GM21825 (cell line): ENCODE measurements at regions not wholly inside any gene's neighbourhood (a gene's known extent, or its start where the extent isn't known, plus 50 kb on each side); places are given as distances from the start of the nearest gene placed in this dataset.
"Not testable (repeated sequence)": the region's sequence is repeated elsewhere in the genome, so short reads cannot be mapped to it uniquely, and the experiment has no call there.

Experiments used
- ATAC-seq: cut with Tn5 transposase; IDR thresholded peaks from one replicate; pipeline ENCODE4 v1.9.1; 2021; ENCODE audit warnings: mild to moderate bottlenecking, moderate library complexity; ENCODE audit not compliant: unreplicated experiment

GRCh38 chr15:70242951-70243685 is 145.4 kb upstream of the TLE3 start:
- ATAC-seq, result no peak

- no peak for ATAC-seq
These were observed 144.0 kb upstream of the TLE3 start for GRCh38 chr15:70241561-70242320.

- ATAC-seq, result no peak
These were observed 143.2 kb upstream of the TLE3 start for GRCh38 chr15:70240820-70241430.

- ATAC-seq, result peak; percentile 82
These were observed 142.4 kb upstream of the TLE3 start for GRCh38 chr15:70240082-70240481.

DNA sequence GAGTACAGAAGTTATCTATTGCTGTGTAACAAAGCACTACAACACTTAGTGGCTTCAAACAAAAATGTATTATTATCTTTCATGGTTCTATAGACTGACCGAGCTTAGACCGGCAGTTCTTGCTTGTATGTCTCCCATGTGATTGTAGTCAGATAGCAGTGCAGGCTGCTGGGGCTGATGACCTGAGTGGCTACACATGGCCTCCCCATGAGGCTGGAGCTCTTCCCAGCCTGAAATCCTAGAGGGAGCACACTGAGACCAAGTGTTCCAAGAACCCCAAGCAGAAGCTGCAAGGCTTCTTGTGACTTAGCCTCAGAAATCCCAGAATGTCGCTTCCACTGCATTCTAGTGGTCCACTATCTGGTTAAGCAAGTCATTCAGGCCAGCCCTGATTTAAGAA is 141.2 kb upstream of the TLE3 start:
- no peak for ATAC-seq

- no peak for ATAC-seq
These were observed 139.9 kb upstream of the TLE3 start for GRCh38 chr15:70237626-70238025.

GRCh38 chr15:70236341-70237086 is 138.8 kb upstream of the TLE3 start:
- no peak for ATAC-seq

DNA sequence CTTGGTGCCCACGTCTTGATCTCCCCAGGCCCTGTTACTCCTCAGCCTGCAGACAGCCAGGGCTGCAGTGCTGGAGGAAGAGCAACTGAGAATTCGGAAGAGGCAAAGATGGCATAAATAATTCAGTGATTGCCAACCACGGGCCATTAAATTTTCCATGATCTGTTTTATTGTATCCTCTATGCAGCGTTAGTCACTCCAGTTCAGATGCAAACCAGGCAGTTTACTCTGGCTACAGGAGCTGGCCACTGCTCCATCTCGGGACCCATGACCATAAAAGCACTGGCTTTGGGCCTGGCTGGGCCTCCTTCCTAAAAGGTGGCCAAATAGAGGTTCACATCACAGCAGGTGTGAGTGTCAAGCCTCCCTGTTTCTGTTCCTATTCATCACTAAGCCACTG is 137.6 kb upstream of the TLE3 start:
- ATAC-seq, result no peak

DNA sequence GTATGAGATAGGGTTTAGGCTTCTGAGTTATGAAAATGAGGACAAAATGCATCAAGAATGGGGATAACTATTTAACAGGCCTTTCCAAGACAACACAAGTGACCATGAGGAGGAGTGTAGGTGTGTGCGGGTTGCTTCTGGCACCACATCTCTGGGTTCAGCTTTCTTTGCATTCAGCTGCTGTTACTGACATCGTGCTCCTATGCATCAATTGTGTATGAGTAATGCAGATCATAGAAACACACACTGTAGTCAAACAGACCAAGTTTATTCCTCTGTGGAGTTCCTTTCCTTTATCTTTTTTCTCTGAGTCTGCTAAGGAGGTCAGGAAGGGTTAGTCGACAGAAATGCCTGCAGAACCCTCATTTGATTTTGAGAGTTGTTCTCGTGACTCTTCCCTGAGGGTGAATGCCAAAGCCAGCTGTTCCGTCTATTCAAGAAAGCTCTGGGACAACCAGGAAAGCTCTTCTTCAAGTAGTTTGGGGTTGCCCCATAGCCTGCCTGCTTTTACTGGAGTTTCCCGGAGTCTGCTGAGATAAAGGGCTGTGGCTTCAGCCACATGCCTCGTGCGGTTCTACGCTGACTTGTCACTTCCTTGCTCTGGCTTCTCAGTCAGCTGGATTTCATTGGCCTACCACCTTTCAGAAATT is 136.7 kb upstream of the TLE3 start:
- no peak for ATAC-seq

DNA sequence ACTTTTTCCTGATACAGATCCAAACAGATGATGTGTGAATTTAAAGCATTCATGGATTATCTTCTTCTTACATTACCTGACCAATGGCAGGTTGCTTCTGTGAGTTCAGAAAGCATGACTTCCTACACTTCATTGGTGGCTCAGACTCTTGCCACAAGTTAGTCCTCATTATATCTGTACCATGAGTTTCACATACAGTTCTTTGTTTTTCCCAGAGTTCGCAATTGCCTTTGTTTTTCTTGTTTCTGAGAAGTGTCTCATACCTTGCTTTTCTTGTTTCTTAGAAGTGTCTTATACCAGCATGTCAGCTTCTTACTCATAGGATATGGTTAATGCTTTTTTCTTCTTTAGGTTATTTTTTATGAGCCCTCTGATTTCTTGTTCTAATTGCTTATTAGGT is 133.8 kb upstream of the TLE3 start:
- no peak for ATAC-seq

DNA sequence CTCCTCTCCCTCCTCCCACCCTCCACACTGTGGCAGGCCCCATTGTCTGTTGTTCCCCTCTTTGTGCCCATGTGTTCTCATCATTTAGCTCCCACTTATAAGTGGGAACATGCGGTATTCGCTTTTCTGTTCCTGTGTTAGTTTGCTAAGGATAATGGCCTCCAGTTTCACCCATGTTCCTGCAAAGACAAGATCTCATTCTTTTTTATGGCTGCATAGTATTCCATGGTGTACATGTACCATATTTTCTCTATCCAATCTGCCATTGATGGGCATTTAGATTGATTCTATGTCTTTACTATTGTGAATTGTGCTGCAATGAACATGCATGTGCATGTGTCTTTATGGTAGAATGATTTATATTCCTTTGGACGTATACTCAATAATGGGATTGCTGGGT is 130.2 kb upstream of the TLE3 start:
- ATAC-seq, result not testable (repeated sequence)

- ATAC-seq, result no peak
These were observed 129.4 kb upstream of the TLE3 start for GRCh38 chr15:70227147-70227546.

DNA sequence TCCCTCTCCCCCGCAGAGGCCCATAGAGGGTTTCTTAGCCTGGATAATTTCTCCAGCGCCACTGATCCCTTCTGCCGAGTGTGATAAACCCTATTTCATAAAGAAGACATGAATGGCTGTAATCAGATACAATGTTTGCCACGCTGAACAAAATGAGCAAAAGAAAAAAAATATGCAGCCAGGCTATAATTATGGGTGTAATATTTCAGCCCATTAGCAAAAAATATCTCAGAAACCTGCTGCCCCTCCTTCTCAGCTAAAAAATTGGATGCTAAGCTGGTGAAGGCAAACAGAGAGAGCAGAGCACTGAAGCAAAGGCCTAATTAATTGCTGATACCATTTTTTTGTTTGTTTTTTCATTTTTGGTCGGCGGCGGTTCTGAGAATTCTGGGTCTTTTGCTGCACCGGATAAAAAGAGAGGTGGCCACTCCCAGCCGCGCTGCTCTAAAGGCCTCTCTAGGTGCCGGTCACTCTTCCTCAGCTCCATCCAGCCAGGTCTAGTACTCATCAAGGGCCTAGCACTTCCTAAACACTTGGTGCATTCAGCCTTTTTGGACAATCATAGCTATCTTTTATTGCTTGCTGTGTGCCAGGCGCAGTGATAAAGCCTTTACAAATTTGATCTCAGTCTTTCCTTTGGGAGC is 128.7 kb upstream of the TLE3 start:
- ATAC-seq, result no peak

DNA sequence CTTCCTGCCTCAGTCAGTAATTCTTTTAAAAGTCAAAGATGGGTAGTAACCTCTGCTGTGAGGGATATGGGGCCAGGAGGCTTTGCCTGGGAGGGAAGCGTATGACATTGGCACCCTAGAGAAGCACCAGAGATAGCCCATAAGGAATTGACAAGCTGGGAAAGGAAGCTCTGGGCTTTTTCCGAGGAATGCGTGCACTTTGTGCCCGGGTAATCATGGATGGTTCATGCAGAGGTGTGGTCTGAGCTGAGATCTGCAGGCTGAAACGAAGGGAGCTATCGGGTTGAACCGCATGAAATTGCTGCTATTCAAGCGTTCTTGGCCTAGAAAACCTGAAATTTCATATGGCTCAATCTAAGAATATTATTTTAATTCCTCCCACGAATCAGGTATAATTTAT is 127.7 kb upstream of the TLE3 start:
- no peak for ATAC-seq

DNA sequence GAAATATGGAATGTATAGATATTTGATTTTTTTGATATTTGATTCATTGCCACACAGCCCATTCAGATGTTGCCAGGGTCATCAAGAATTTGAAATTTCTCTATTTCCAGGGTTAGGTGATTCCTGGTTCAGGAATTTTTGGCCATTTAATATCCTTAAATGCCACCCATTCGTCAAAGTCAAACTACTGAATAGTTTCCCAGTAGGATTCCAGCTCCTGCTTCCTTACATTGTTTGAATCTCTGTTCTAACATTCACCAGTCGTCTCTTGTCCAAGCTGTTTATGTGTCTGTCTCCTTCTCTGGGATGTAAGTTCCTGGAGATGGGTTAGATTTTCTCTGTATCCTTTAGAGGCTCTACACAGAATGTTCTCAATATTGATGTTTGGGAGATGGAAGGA is 124.9 kb upstream of the TLE3 start:
- no peak for ATAC-seq

- ATAC-seq, result no peak
These were observed 122.9 kb upstream of the TLE3 start for GRCh38 chr15:70220490-70221096.

GRCh38 chr15:70219966-70220365 is 122.2 kb upstream of the TLE3 start:
- ATAC-seq, result no peak

- no peak for ATAC-seq
These were observed 121.7 kb upstream of the TLE3 start for GRCh38 chr15:70219256-70219895.
